LHCN-M2 (cell line): ENCODE measurements at regions not wholly inside any gene's neighbourhood (a gene's known extent, or its start where the extent isn't known, plus 50 kb on each side); places are given as distances from the start of the nearest gene placed in this dataset.
"Not testable (repeated sequence)": the region's sequence is repeated elsewhere in the genome, so short reads cannot be mapped to it uniquely, and the experiment has no call there.

Experiments used
- DNase-seq: peaks from one replicate; pipeline ENCODE4 v3.0.0-alpha.2; 2012; ENCODE audit warnings: low read depth

- DNase-seq = not testable (repeated sequence)
These were observed 2327.3 kb upstream of the TPTE start for GRCh38 chr21:8194042-8194441.

- DNase-seq = not testable (repeated sequence)
These were observed 2323.9 kb upstream of the TPTE start for GRCh38 chr21:8197377-8198027.

- not testable (repeated sequence) for DNase-seq
These were observed 2316.1 kb upstream of the TPTE start for GRCh38 chr21:8205094-8205891.

- not testable (repeated sequence) for DNase-seq
These were observed 2315.5 kb upstream of the TPTE start for GRCh38 chr21:8205892-8206188.

GRCh38 chr21:8212986-8213550 is 2308.3 kb upstream of the TPTE start:
- DNase-seq = not testable (repeated sequence)

- not testable (repeated sequence) for DNase-seq
These were observed 2306.8 kb upstream of the TPTE start for GRCh38 chr21:8214539-8214938.

GRCh38 chr21:8229366-8230150 is 2291.8 kb upstream of the TPTE start:
- not testable (repeated sequence) for DNase-seq

GRCh38 chr21:8231252-8231651 is 2290.1 kb upstream of the TPTE start:
- not testable (repeated sequence) for DNase-seq

GRCh38 chr21:8233000-8233399 is 2288.4 kb upstream of the TPTE start:
- DNase-seq = not testable (repeated sequence)

- DNase-seq = not testable (repeated sequence)
These were observed 2287.3 kb upstream of the TPTE start for GRCh38 chr21:8234059-8234458.

GRCh38 chr21:8244723-8245641 is 2276.4 kb upstream of the TPTE start:
- not testable (repeated sequence) for DNase-seq

- DNase-seq = not testable (repeated sequence)
These were observed 2275.6 kb upstream of the TPTE start for GRCh38 chr21:8245642-8246402.

GRCh38 chr21:8251701-8252100 is 2269.7 kb upstream of the TPTE start:
- DNase-seq = not testable (repeated sequence)

GRCh38 chr21:8255094-8255493 is 2266.3 kb upstream of the TPTE start:
- not testable (repeated sequence) for DNase-seq

- DNase-seq = peak; percentile 37
These were observed 2264.1 kb upstream of the TPTE start for GRCh38 chr21:8257083-8257799.

- not testable (repeated sequence) for DNase-seq
These were observed 2261.2 kb upstream of the TPTE start for GRCh38 chr21:8260065-8260627.
